ENCODE measurements at regions not wholly inside any gene's neighbourhood (a gene's known extent, or its start where the extent isn't known, plus 50 kb on each side); places are given as distances from the start of the nearest gene placed in this dataset.
A peak's percentile ranks its signal among the peaks of the same experiment; 100 is the strongest.

- no peak for DNase-seq
These were observed 107.2 kb upstream of the CENPE start for GRCh38 chr4:103305355-103305754.

- DNase-seq, result no peak
These were observed 104.9 kb upstream of the CENPE start for GRCh38 chr4:103303011-103303410.

- DNase-seq, result no peak
These were observed 94.8 kb upstream of the CENPE start for GRCh38 chr4:103292959-103293358.

- DNase-seq, result no peak
These were observed 94.2 kb upstream of the CENPE start for GRCh38 chr4:103292373-103292772.

- no peak for DNase-seq
These were observed 91.0 kb upstream of the CENPE start for GRCh38 chr4:103289186-103289585.

GRCh38 chr4:103272174-103272573 is 74.0 kb upstream of the CENPE start:
- DNase-seq, result no peak

- no peak for DNase-seq
These were observed 70.6 kb upstream of the CENPE start for GRCh38 chr4:103268746-103269145.

GRCh38 chr4:103264905-103265304 is 66.8 kb upstream of the CENPE start:
- no peak for DNase-seq

- peak in 1 of 3 experiments; percentile 29 for DNase-seq
These were observed 57.9 kb upstream of the CENPE start for GRCh38 chr4:103256068-103256467.

All from NCI-H1417 (cell line).